GM12878 (cell line): ENCODE measurements at regions not wholly inside any gene's neighbourhood (a gene's known extent, or its start where the extent isn't known, plus 50 kb on each side); places are given as distances from the start of the nearest gene placed in this dataset.

Source experiments
- ATF7 ChIP-seq: fragments of 450-650 bp; IDR thresholded peaks from 2 replicates; pipeline ENCODE4 v1.6.1; 2016; ENCODE audit warnings: low read depth, mild to moderate bottlenecking
- BHLHE40 ChIP-seq, 2 experiments: fragments of 450-650 bp in 1 of 2; IDR thresholded peaks; 2 replicates each; pipeline ENCODE4 v1.6.1; 2011 to 2017; ENCODE audit warnings: low read depth in 2 of 2, borderline replicate concordance in 1 of 2, improper control_type of control experiment in 1 of 2, low read length in 1 of 2, mild to moderate bottlenecking in 1 of 2
- BMI1 ChIP-seq: fragments of 450-650 bp; IDR thresholded peaks from 2 replicates; pipeline ENCODE4 v1.6.1; 2016; ENCODE audit warnings: mild to moderate bottlenecking, moderate library complexity, borderline replicate concordance
- CEBPB ChIP-seq, 2 experiments: fragments of 150-350 bp in 1 of 2; IDR thresholded peaks; 2 replicates each; pipeline ENCODE4 v1.6.1; 2012 to 2014; ENCODE audit warnings: low read depth in 2 of 2, low read length in 2 of 2, borderline replicate concordance in 1 of 2, inconsistent platforms in 1 of 2
- CHD1 ChIP-seq: IDR thresholded peaks from 2 replicates; pipeline ENCODE4 v1.6.1; 2012; ENCODE audit warnings: low read depth, low read length, improper control_type of control experiment
- CREM ChIP-seq: IDR thresholded peaks from 2 replicates; pipeline ENCODE4 v1.6.1; 2014; ENCODE audit warnings: antibody characterized with exemption, low read depth
- ESRRA ChIP-seq: IDR thresholded peaks from 2 replicates; pipeline ENCODE4 v1.6.1; 2012; ENCODE audit warnings: mild to moderate bottlenecking, low read length, improper control_type of control experiment
- EZH2 ChIP-seq: IDR thresholded peaks from 2 replicates; pipeline ENCODE4 v1.6.1; 2012; ENCODE audit warnings: low read depth, mild to moderate bottlenecking, control low read depth, inconsistent platforms, low read length, borderline replicate concordance; ENCODE audit not compliant: control insufficient read depth
- NR2C2 ChIP-seq: IDR thresholded peaks from 2 replicates; pipeline ENCODE4 v1.6.1; 2011; ENCODE audit warnings: borderline replicate concordance, low read depth; ENCODE audit not compliant: control insufficient read depth, insufficient read length
- RAD21 ChIP-seq: IDR thresholded peaks from 2 replicates; pipeline ENCODE4 v1.6.1; 2011; ENCODE audit warnings: mild to moderate bottlenecking, low read depth, low read length, moderate library complexity; ENCODE audit not compliant: insufficient read depth
- RELA ChIP-seq: fragments of 450-650 bp; IDR thresholded peaks from 2 replicates; pipeline ENCODE4 v1.8.0; 2014; ENCODE audit warnings: borderline replicate concordance; ENCODE audit not compliant: partially characterized antibody
- SMAD1 ChIP-seq: fragments of 450-650 bp; IDR thresholded peaks from 2 replicates; pipeline ENCODE4 v1.6.1; 2018; ENCODE audit warnings: mild to moderate bottlenecking, low read depth; ENCODE audit not compliant: partially characterized antibody
- TCF12 ChIP-seq: IDR thresholded peaks from 2 replicates; pipeline ENCODE4 v1.6.1; 2011; ENCODE audit warnings: low read depth, mild to moderate bottlenecking, low read length
- TCF7 ChIP-seq: IDR thresholded peaks from 2 replicates; pipeline ENCODE4 v1.6.1; 2014; ENCODE audit warnings: antibody characterized with exemption, borderline replicate concordance
- TF ChIP-seq, protein P1 (sequence below): fragments of 450-650 bp; formaldehyde crosslinking; IDR thresholded peaks from 2 replicates; pipeline ENCODE4 v1.4.0; 2020; ENCODE audit warnings: mild to moderate bottlenecking, moderate library complexity
- TF ChIP-seq, protein P2 (sequence below): fragments of 450-650 bp; formaldehyde crosslinking; IDR thresholded peaks from 2 replicates; pipeline ENCODE4 v1.4.0; 2022; ENCODE audit warnings: mild to moderate bottlenecking, moderate library complexity
- TF ChIP-seq, protein P3 (sequence below), 3 experiments: IDR thresholded peaks in 2 of 3; conservative IDR thresholded peaks in 1 of 3; 2 replicates each; pipeline ENCODE4 v1.5.1; 2011; ENCODE audit warnings: low read depth in 3 of 3, low read length in 3 of 3, mild to moderate bottlenecking in 3 of 3, control low read depth in 2 of 3, moderate library complexity in 2 of 3, inconsistent platforms in 1 of 3, mixed read lengths in 1 of 3; ENCODE audit not compliant: control insufficient read depth in 2 of 3, insufficient read depth in 1 of 3; ENCODE audit errors: extremely low read depth in 1 of 3
- TF ChIP-seq, protein P4 (sequence below): IDR thresholded peaks from 2 replicates; pipeline ENCODE4 v1.6.1; 2011; ENCODE audit warnings: borderline replicate concordance, low read depth, mild to moderate bottlenecking, moderate library complexity, low read length; ENCODE audit not compliant: insufficient read depth, poor library complexity, severe bottlenecking

DNA sequence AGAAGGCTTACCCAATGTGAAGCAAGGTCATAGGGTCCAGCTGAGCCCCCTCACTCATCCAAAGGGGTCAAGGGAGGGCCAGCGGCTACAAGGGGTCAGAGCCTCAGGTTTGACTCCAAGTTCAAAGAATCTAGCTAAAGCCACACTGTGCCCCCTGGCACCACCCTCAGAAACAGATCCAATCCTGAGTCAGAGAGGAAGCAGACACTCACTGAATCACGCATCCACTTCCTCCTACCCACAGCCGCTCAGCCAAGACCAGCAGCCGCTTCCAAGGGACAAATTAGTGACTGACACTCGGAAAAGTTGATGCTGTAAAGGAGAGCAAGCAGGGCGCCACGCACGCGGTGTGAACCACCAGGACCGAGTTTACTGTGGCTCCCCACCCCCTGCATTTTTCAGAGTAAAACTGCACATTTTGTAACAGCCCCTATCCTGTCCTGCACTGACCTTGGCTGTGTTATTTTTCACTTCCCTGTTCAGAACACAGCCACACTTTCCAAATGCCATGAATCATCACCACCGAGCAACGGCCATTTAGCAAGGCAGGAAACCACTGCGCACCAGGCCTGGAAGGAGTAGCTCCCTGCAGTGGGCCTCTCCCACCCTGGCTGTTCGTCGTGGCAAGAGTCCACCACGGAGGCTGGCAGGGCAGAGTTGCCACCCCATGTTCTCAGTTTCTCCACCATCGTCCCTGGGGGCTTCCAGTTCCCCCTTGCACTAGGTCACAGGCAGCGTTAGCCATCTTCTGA, 147.8 kb downstream of the TOMM20 start (continued):
- TF ChIP-seq, protein P1, sequence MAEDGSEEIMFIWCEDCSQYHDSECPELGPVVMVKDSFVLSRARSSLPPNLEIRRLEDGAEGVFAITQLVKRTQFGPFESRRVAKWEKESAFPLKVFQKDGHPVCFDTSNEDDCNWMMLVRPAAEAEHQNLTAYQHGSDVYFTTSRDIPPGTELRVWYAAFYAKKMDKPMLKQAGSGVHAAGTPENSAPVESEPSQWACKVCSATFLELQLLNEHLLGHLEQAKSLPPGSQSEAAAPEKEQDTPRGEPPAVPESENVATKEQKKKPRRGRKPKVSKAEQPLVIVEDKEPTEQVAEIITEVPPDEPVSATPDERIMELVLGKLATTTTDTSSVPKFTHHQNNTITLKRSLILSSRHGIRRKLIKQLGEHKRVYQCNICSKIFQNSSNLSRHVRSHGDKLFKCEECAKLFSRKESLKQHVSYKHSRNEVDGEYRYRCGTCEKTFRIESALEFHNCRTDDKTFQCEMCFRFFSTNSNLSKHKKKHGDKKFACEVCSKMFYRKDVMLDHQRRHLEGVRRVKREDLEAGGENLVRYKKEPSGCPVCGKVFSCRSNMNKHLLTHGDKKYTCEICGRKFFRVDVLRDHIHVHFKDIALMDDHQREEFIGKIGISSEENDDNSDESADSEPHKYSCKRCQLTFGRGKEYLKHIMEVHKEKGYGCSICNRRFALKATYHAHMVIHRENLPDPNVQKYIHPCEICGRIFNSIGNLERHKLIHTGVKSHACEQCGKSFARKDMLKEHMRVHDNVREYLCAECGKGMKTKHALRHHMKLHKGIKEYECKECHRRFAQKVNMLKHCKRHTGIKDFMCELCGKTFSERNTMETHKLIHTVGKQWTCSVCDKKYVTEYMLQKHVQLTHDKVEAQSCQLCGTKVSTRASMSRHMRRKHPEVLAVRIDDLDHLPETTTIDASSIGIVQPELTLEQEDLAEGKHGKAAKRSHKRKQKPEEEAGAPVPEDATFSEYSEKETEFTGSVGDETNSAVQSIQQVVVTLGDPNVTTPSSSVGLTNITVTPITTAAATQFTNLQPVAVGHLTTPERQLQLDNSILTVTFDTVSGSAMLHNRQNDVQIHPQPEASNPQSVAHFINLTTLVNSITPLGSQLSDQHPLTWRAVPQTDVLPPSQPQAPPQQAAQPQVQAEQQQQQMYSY (CRISPR knock-in tag) = peak; percentile 9; the same call in 1 of the 2 replicates
- no peak for TF ChIP-seq SMAD1
- TF ChIP-seq BHLHE40 (IDR thresholded peaks at IDR 0.05; ENCODE audit: borderline replicate concordance in 1 of 2, low read depth in 2 of 2, low read length in 1 of 2) = peak; percentile 56 to 67; a peak in 3 of 4 replicates
- TF ChIP-seq CEBPB (IDR thresholded peaks at IDR 0.05; ENCODE audit: borderline replicate concordance in 1 of 2, low read depth in 2 of 2, low read length in 2 of 2) = 0 out of 4 replicates have a peak, but pooled peaks of 1 of the 2 experiments have one; percentile 0
- peak; percentile 61; the same call in 1 of the 2 replicates for TF ChIP-seq TCF7
- no peak for TF ChIP-seq EZH2
- TF ChIP-seq NR2C2 = no peak
- peak; percentile 78 for TF ChIP-seq ATF7
- TF ChIP-seq, protein P2, sequence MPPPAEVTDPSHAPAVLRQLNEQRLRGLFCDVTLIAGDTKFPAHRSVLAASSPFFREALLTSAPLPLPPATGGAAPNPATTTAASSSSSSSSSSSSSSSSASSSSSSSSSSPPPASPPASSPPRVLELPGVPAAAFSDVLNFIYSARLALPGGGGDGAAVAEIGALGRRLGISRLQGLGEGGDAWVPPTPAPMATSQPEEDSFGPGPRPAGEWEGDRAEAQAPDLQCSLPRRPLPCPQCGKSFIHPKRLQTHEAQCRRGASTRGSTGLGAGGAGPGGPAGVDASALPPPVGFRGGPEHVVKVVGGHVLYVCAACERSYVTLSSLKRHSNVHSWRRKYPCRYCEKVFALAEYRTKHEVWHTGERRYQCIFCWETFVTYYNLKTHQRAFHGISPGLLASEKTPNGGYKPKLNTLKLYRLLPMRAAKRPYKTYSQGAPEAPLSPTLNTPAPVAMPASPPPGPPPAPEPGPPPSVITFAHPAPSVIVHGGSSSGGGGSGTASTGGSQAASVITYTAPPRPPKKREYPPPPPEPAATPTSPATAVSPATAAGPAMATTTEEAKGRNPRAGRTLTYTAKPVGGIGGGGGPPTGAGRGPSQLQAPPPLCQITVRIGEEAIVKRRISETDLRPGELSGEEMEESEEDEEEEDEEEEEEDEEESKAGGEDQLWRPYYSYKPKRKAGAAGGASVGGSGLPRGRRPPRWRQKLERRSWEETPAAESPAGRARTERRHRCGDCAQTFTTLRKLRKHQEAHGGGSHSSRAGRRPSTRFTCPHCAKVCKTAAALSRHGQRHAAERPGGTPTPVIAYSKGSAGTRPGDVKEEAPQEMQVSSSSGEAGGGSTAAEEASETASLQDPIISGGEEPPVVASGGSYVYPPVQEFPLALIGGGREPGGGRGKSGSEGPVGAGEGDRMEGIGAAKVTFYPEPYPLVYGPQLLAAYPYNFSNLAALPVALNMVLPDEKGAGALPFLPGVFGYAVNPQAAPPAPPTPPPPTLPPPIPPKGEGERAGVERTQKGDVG (CRISPR knock-in tag) = no peak
- TF ChIP-seq, protein P3, sequence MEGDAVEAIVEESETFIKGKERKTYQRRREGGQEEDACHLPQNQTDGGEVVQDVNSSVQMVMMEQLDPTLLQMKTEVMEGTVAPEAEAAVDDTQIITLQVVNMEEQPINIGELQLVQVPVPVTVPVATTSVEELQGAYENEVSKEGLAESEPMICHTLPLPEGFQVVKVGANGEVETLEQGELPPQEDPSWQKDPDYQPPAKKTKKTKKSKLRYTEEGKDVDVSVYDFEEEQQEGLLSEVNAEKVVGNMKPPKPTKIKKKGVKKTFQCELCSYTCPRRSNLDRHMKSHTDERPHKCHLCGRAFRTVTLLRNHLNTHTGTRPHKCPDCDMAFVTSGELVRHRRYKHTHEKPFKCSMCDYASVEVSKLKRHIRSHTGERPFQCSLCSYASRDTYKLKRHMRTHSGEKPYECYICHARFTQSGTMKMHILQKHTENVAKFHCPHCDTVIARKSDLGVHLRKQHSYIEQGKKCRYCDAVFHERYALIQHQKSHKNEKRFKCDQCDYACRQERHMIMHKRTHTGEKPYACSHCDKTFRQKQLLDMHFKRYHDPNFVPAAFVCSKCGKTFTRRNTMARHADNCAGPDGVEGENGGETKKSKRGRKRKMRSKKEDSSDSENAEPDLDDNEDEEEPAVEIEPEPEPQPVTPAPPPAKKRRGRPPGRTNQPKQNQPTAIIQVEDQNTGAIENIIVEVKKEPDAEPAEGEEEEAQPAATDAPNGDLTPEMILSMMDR (IDR thresholded peaks at IDR 0.05 in 2 of 3, conservative IDR thresholded peaks at IDR 0.05 in 1 of 3; ENCODE audit: control insufficient read depth in 2 of 3, extremely low read depth in 1 of 3, insufficient read depth in 1 of 3, low read depth in 3 of 3, low read length in 3 of 3) = no peak
- peak; percentile 44; the same call in 1 of the 2 replicates for TF ChIP-seq TCF12
- TF ChIP-seq RELA = peak; percentile 59
- TF ChIP-seq ESRRA = no peak
- TF ChIP-seq RAD21 = peak; percentile 28; the same call in 1 of the 2 replicates
- TF ChIP-seq, protein P4, sequence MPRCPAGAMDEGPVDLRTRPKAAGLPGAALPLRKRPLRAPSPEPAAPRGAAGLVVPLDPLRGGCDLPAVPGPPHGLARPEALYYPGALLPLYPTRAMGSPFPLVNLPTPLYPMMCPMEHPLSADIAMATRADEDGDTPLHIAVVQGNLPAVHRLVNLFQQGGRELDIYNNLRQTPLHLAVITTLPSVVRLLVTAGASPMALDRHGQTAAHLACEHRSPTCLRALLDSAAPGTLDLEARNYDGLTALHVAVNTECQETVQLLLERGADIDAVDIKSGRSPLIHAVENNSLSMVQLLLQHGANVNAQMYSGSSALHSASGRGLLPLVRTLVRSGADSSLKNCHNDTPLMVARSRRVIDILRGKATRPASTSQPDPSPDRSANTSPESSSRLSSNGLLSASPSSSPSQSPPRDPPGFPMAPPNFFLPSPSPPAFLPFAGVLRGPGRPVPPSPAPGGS = peak; percentile 90
- peak; percentile 72 for TF ChIP-seq CREM
- 0 out of 2 replicates have a peak, but pooled peaks have one; percentile 65 for TF ChIP-seq CHD1
- TF ChIP-seq BMI1 = no peak
